Upper lobe of left lung (tissue), 6 donors: ENCODE measurements at regions not wholly inside any gene's neighbourhood (a gene's known extent, or its start where the extent isn't known, plus 50 kb on each side); places are given as distances from the start of the nearest gene placed in this dataset.

Experiments used
- ATAC-seq, 2 donors: fragments of 200-7000 bp; cut with Tn5 transposase; one replicate each; pipeline ENCODE4 v1.9.1; 2022; ENCODE audit warnings: mild to moderate bottlenecking in 2 of 2, moderate library complexity in 2 of 2; ENCODE audit not compliant: low FRiP score in 2 of 2
- DNase-seq, 2 donors: peaks; one replicate each; pipeline ENCODE4 v3.0.0-alpha.2; 2019 to 2020
- H3K27ac ChIP-seq, 4 donors: fragments of 200-600 bp; sonication (generic); one replicate each; pipeline ENCODE4 v1.5.1; 2016 to 2019
- H3K27me3 ChIP-seq, 4 donors: fragments of 200-600 bp; sonication (generic); one replicate each; pipeline ENCODE4 v1.5.1; 2017 to 2019
- H3K36me3 ChIP-seq, 4 donors: fragments of 200-600 bp; sonication (generic); one replicate each; pipeline ENCODE4 v1.5.1; 2016 to 2019
- H3K4me1 ChIP-seq, 4 donors: fragments of 200-600 bp; sonication (generic); one replicate each; pipeline ENCODE4 v1.5.1; 2018 to 2019
- H3K4me3 ChIP-seq, 4 donors: fragments of 200-600 bp; sonication (generic); one replicate each; pipeline ENCODE4 v1.5.1; 2017 to 2019; ENCODE audit warnings: mild to moderate bottlenecking in 2 of 4, moderate library complexity in 1 of 4
- H3K9me3 ChIP-seq, 4 donors: fragments of 200-600 bp; sonication (generic); one replicate each; pipeline ENCODE4 v1.5.1; 2018 to 2019
- EP300 ChIP-seq, 4 donors: sonication (generic); formaldehyde crosslinking; IDR thresholded peaks; one replicate each; pipeline ENCODE4 v1.5.1; 2017; ENCODE audit warnings: antibody characterized with exemption in 4 of 4, control low read depth in 2 of 4
- POLR2A ChIP-seq, 4 donors: fragments of 450-650 bp; IDR thresholded peaks; one replicate each; pipeline ENCODE4 v1.5.1; 2016 to 2017; ENCODE audit warnings: antibody characterized with exemption in 4 of 4, mild to moderate bottlenecking in 2 of 4
- POLR2AphosphoS5 ChIP-seq, 2 donors: sonication (generic); formaldehyde crosslinking; IDR thresholded peaks; one replicate each; pipeline ENCODE4 v1.5.1; 2017; ENCODE audit warnings: antibody characterized with exemption in 2 of 2
- WGBS, 2 donors: methylation state at CpG; one replicate each; pipeline ENCODE4 v1.1.5; 2017 to 2018; 5-methylcytosine and 5-hydroxymethylcytosine counted together
- TF ChIP-seq, protein P1 (sequence below), 6 experiments: fragments of 450-650 bp in 4 of 6; fragments of 200-600 bp in 2 of 6; sonication (generic) in 2 of 6; IDR thresholded peaks; one replicate each; pipeline ENCODE4 v1.5.1; 2016 to 2019; ENCODE audit warnings: antibody characterized with exemption in 6 of 6
- donor health status: DM: no; HTN: no; CAD: no; lungs with moderate emphysema.
- donor health status: DM: no; HTN: yes; CAD: no; lungs with severe emphysema.

DNA sequence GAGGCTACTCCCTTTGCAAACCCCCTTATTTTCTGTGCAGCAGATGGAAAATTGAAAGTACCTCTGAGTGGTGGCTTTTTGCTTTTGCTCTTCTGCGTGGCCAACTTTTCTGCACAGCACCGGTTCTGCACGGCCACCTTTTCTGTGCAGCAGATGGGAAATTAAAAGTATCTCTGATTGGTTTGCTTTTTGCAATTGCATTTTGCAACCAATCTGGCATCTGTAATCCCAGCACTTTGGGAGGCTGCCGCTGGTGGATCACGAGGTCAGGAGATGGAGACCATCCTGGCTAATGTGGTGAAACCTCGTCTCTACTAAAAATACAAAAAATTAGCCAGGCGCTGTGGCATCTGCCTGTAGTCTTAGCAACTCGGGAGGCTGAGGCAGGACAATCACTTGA lies 79.5 kb upstream of the CHMP2B start:
- DNase-seq: no peak
- TF ChIP-seq, protein P1, sequence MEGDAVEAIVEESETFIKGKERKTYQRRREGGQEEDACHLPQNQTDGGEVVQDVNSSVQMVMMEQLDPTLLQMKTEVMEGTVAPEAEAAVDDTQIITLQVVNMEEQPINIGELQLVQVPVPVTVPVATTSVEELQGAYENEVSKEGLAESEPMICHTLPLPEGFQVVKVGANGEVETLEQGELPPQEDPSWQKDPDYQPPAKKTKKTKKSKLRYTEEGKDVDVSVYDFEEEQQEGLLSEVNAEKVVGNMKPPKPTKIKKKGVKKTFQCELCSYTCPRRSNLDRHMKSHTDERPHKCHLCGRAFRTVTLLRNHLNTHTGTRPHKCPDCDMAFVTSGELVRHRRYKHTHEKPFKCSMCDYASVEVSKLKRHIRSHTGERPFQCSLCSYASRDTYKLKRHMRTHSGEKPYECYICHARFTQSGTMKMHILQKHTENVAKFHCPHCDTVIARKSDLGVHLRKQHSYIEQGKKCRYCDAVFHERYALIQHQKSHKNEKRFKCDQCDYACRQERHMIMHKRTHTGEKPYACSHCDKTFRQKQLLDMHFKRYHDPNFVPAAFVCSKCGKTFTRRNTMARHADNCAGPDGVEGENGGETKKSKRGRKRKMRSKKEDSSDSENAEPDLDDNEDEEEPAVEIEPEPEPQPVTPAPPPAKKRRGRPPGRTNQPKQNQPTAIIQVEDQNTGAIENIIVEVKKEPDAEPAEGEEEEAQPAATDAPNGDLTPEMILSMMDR (IDR thresholded peaks at IDR 0.05): no peak
- TF ChIP-seq EP300 (IDR thresholded peaks at IDR 0.05): no peak
- TF ChIP-seq POLR2A (IDR thresholded peaks at IDR 0.05): no peak
- no peak for TF ChIP-seq POLR2AphosphoS5 (IDR thresholded peaks at IDR 0.05)
- H3K4me1 ChIP-seq: no peaks in the 10 kb centered on the region
- ATAC-seq: no peak
- H3K36me3 ChIP-seq: no peaks in the 10 kb centered on the region
- H3K4me3 ChIP-seq: no peak overlapping the region
- no peak overlapping the region for H3K27ac ChIP-seq
- WGBS, 2 donors: 88 to 89% methylated on average over 8 of the region's 8 CpGs
- H3K27me3 ChIP-seq: no peaks in the 10 kb centered on the region
- no peaks in the 10 kb centered on the region for H3K9me3 ChIP-seq

DNA sequence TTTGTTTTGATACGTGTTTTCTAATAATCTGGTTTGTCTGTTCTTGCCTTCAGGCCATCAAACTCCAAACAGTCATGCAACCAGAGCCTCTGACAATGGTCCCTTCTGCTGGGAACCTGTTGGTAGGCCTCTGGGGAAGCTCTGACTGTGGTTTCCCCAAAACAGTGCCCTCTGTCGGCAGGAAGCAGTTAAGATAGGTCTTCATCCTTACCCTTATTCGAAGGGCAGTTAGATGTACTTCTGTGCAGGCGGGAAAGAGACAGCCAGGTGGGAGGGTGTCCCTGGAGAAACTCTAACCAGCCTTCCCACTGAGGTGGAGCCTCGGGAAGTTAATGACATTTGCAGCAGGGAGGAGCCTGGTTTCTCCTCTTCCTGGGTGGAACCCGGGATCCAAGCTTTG lies 81.6 kb upstream of the CHMP2B start:
- no peak for ATAC-seq

DNA sequence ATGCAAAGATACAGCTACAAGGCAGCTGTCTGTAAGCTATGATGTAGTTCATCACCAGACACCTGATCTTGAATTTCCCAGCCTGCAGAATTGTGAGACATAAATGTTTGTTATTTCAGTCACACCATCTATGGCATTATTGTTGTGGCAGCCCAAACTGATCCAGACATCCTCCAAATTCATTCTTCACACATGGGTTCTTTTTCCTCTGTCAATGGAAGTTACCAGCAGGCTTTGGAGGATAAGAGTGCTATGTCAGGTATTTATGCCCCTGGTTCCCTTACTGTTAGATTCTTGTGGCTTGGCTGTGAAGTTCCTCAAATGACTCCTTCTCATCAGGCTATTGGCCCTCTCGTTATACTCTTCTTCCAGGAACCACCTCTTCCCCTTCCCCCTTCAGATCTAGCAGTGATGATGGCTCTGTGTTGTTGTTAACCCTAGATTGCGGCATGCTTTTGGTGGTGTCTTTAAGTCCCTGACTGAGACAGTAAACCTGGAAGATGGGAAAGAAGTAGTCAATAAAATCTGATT lies 91.0 kb upstream of the CHMP2B start:
- TF ChIP-seq POLR2AphosphoS5 (IDR thresholded peaks at IDR 0.05) (no peak), EP300 (IDR thresholded peaks at IDR 0.05) (no peak), POLR2A (IDR thresholded peaks at IDR 0.05) (no peak)
- TF ChIP-seq, protein P1 (IDR thresholded peaks at IDR 0.05): no peak
- no peaks in the 10 kb centered on the region for H3K27me3 ChIP-seq
- no peaks in the 10 kb centered on the region for H3K36me3 ChIP-seq
- H3K4me1 ChIP-seq: no peaks in the 10 kb centered on the region
- DNase-seq (no peak), ATAC-seq (no peak)
- no peak overlapping the region for H3K27ac ChIP-seq
- no peak overlapping the region for H3K4me3 ChIP-seq
- WGBS, 2 donors: 78% methylated on average over 2 of the region's 2 CpGs
- H3K9me3 ChIP-seq: peaks cover 3 to 8% (median 3%) of the 10 kb centered on the region in 4 donors

More for the DNA sequence above, 81.6 kb upstream of the CHMP2B start:
- 60 to 62% methylated on average over 6 of the region's 6 CpGs for WGBS, 2 donors
- Histone ChIP-seq H3K4me3 (no peak overlapping the region), H3K4me1 (no peaks in the 10 kb centered on the region), H3K27ac (no peak overlapping the region), H3K27me3 (no peaks in the 10 kb centered on the region), H3K36me3 (no peaks in the 10 kb centered on the region), H3K9me3 (peaks cover 8 to 15% (median 12%) of the 10 kb centered on the region in 4 donors)
- TF ChIP-seq POLR2A (IDR thresholded peaks at IDR 0.05): no peak
- no peak for TF ChIP-seq POLR2AphosphoS5 (IDR thresholded peaks at IDR 0.05)
- TF ChIP-seq EP300 (IDR thresholded peaks at IDR 0.05): no peak
- TF ChIP-seq, protein P1 (IDR thresholded peaks at IDR 0.05): no peak
- no peak for DNase-seq

DNA sequence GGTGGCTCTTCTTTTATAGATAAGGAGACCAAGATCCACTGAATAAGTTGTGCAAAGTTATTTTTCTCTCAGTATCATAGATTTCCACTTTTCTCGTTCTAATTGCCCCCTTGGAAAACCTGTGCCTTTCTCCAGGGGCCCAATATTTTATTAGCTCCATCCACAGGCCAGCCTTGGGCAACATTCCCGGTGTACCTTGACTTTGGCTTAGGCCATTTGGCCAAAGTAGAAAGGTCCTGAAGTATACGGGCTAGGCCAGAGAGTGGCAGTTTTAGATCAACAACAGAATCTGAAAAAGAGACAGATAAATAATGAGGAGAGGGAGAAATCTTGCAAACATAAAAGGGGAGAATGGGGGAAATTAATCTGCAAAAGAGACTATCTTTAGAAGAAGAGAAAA lies 91.7 kb upstream of the CHMP2B start:
- H3K27ac ChIP-seq: no peak overlapping the region
- H3K27me3 ChIP-seq: no peaks in the 10 kb centered on the region
- WGBS, 2 donors: 76 to 79% methylated on average over 3 of the region's 3 CpGs
- ATAC-seq (no peak), DNase-seq (no peak)
- H3K4me1 ChIP-seq: no peaks in the 10 kb centered on the region
- TF ChIP-seq, protein P1 (IDR thresholded peaks at IDR 0.05): no peak
- TF ChIP-seq POLR2A (IDR thresholded peaks at IDR 0.05) (no peak), POLR2AphosphoS5 (IDR thresholded peaks at IDR 0.05) (no peak), EP300 (IDR thresholded peaks at IDR 0.05) (no peak)
- peaks cover 0 to under 1% (median 0%) of the 10 kb centered on the region in 4 donors for H3K9me3 ChIP-seq
- H3K4me3 ChIP-seq: no peak overlapping the region
- H3K36me3 ChIP-seq: no peaks in the 10 kb centered on the region

DNA sequence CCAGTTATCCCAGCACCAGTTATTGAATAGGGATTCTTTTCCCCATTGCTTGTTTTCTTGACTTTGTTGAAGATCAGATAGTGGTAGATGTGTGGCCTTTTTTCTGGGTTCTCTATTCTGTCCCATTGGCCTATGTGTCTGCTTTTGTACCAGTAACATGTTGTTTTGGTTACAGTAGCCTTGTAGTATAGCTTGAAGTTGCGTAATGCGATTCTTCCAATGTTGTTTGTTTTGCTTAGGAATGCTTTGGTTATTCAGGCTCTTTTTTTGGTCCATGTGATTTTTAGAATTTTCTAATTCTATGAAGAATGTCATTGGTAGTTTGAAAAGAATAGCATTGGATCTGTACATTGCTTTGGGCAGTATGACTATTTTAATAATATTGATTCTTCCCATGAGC lies 94.3 kb upstream of the CHMP2B start:
- Histone ChIP-seq H3K4me3 (no peak overlapping the region), H3K9me3 (no peaks in the 10 kb centered on the region), H3K27me3 (no peaks in the 10 kb centered on the region), H3K27ac (no peak overlapping the region), H3K4me1 (no peaks in the 10 kb centered on the region), H3K36me3 (no peaks in the 10 kb centered on the region)
- ATAC-seq (no peak), DNase-seq (no peak)
- TF ChIP-seq, protein P1 (IDR thresholded peaks at IDR 0.05): no peak
- TF ChIP-seq POLR2AphosphoS5 (IDR thresholded peaks at IDR 0.05) (no peak), POLR2A (IDR thresholded peaks at IDR 0.05) (no peak), EP300 (IDR thresholded peaks at IDR 0.05) (no peak)
- WGBS, 2 donors: 90 to 97% methylated on average over 2 of the region's 2 CpGs
